OCI-LY1 (cell line): ENCODE measurements at regions not wholly inside any gene's neighbourhood (a gene's known extent, or its start where the extent isn't known, plus 50 kb on each side); places are given as distances from the start of the nearest gene placed in this dataset.

Source experiments
- EZH2 ChIP-seq: fragments of 200-600 bp; sonication (generic), shearing (Covaris generic); IDR thresholded peaks from 2 replicates; pipeline ENCODE4 v1.8.0; 2017; ENCODE audit warnings: borderline replicate concordance, mixed run types, mild to moderate bottlenecking, antibody characterized with exemption, low read length, moderate library complexity, mixed read lengths
- TF ChIP-seq, protein P1 (sequence below): fragments of 200-600 bp; sonication (generic), shearing (Covaris generic); IDR thresholded peaks from 2 replicates; pipeline ENCODE4 v1.5.1; 2017; ENCODE audit warnings: mild to moderate bottlenecking, antibody characterized with exemption, low read length, moderate library complexity, mixed read lengths

DNA sequence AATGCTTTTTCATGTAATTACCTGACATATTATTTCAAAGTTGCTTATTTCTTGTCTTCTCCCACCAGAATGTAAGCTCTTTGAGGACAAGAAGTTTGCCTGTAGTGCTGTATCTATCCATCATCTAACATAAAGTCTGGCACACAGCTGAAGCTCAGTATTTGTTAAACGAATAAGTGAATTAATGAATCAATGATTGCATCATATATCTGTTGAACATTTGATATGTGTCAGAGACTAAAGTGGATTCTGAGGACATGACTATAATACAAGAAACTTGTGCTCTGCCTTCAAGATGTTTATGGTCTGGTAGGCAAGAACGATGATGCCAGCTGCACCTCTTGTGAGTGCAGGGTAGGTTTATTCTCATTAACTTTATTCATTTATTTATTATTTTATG lies 115.4 kb upstream of the SCAF11 start:
- TF ChIP-seq, protein P1, sequence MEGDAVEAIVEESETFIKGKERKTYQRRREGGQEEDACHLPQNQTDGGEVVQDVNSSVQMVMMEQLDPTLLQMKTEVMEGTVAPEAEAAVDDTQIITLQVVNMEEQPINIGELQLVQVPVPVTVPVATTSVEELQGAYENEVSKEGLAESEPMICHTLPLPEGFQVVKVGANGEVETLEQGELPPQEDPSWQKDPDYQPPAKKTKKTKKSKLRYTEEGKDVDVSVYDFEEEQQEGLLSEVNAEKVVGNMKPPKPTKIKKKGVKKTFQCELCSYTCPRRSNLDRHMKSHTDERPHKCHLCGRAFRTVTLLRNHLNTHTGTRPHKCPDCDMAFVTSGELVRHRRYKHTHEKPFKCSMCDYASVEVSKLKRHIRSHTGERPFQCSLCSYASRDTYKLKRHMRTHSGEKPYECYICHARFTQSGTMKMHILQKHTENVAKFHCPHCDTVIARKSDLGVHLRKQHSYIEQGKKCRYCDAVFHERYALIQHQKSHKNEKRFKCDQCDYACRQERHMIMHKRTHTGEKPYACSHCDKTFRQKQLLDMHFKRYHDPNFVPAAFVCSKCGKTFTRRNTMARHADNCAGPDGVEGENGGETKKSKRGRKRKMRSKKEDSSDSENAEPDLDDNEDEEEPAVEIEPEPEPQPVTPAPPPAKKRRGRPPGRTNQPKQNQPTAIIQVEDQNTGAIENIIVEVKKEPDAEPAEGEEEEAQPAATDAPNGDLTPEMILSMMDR, result no peak
- no peak for TF ChIP-seq EZH2
